ENCODE measurements at regions not wholly inside any gene's neighbourhood (a gene's known extent, or its start where the extent isn't known, plus 50 kb on each side); places are given as distances from the start of the nearest gene placed in this dataset.

DNA sequence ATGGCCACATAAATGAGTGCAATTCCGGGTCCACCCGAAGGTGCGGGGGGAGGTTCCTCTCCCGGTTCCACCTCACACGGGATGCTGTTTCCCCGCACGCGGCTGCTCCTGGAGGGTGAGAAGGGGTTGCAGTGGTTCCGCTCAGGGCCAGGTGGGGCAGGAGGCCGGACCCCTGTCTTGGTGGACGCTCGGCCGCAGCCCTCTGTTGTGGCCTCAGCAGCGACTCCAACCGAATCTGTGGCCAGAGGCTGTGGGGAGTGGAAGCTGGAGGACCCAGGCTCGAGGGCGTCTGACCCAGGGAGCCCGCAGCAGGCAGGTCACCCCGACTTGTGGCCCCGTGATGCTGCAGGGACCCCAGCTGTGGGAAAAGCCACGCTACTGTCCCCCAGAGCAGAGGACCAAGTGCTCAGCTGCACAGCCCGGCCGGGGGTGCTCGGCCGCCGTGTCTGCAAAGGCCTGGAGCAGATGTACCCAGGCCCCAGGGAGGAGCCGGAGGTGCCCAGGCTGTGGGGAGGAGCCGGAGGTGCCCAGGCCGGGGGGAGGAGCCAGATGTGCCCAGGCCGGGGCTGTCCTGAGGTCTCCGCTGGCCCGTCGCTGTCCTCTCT is 83.9 kb downstream of the RTP5 start:
- Histone ChIP-seq H3K9ac (ENCODE audit: extremely low read depth, insufficient read length, low read length) (no peak overlapping the region), H4K91ac (ENCODE audit: insufficient read length, low read depth, low read length) (no peak overlapping the region), H3K56ac (ENCODE audit: insufficient read length, low read depth, low read length) (no peak overlapping the region), H4K5ac (ENCODE audit: insufficient read length, low read depth, low read length) (no peak overlapping the region), H3K9me3 (ENCODE audit: control insufficient read depth, low read depth, low read length) (no peaks in the 10 kb centered on the region), H2BK20ac (ENCODE audit: low read depth, low read length, poor library complexity, severe bottlenecking) (no peak overlapping the region), H2BK15ac (ENCODE audit: low read depth, low read length) (no peak overlapping the region), H3K79me2 (ENCODE audit: insufficient read depth, low read length) (no peaks in the 10 kb centered on the region), H2AFZ (ENCODE audit: low read length) (no peak overlapping the region), H2BK120ac (ENCODE audit: low read depth, low read length, poor library complexity, severe bottlenecking) (no peak overlapping the region), H3K23me2 (ENCODE audit: insufficient read length, low read depth, low read length, poor library complexity, severe bottlenecking) (no peaks in the 10 kb centered on the region), H4K20me1 (ENCODE audit: control insufficient read depth, insufficient read depth, insufficient read length) (no peaks in the 10 kb centered on the region), H3K14ac (ENCODE audit: insufficient read depth, low read length) (no peak overlapping the region), H2BK12ac (ENCODE audit: insufficient read length, low read depth, low read length) (no peak overlapping the region), H2AK5ac (ENCODE audit: insufficient read length, low read length) (no peak overlapping the region), H3K79me1 (ENCODE audit: insufficient read depth, low read depth, low read length, poor library complexity, severe bottlenecking) (no peaks in the 10 kb centered on the region), H3K27me3 (ENCODE audit: insufficient read depth, low read length) (peaks cover 1% of the 10 kb centered on the region; the same call in 1 of the 2 replicates), H3T11ph (ENCODE audit: low read length) (no peak overlapping the region), H3K23ac (ENCODE audit: insufficient read length, low read depth, low read length) (no peak overlapping the region), H4K8ac (replicated peaks; ENCODE audit: insufficient read length, low read depth, low read length) (no peak overlapping the region), H2BK5ac (ENCODE audit: insufficient read length, low read length) (no peak overlapping the region), H3K4me1 (ENCODE audit: insufficient read depth, low read length) (no peaks in the 10 kb centered on the region), H3K4ac (ENCODE audit: low read depth, low read length) (no peak overlapping the region), H3K27ac (ENCODE audit: insufficient read length, low read depth, low read length) (no peak overlapping the region), H3K4me2 (ENCODE audit: insufficient read depth, insufficient read length, low read length) (no peak overlapping the region), H3K18ac (ENCODE audit: insufficient read length, low read depth, low read length) (no peak overlapping the region)
- no peak for TF ChIP-seq CTCF (conservative IDR thresholded peaks at IDR 0.05)
- Mint-ChIP-seq H3K9me3 (peaks cover 0 to 3% of the 10 kb centered on the region in 2 experiments; a peak in 1 of 5 replicates), H3K36me3 (ENCODE audit: insufficient read depth in 1 of 3, low read depth in 3 of 3) (peaks cover 0 to 2% (median 0%) of the 10 kb centered on the region in 3 experiments; a peak in 1 of 7 replicates), H3K27me3 (ENCODE audit: low read depth) (peaks cover 57% of the 10 kb centered on the region), H3K4me1 (peaks cover 9% of the 10 kb centered on the region in 2 experiments; a peak in 3 of 4 replicates), H3K27ac (no peak overlapping the region), H3K4me3 (no peak overlapping the region)
- no CpG with 5 or more reads among the region's 33 CpGs for WGBS (ENCODE audit: extremely low coverage, insufficient read length, low lambda C conversion rate)
- no peak for DNase-seq
